IPS-20b (cell line): ENCODE measurements at regions not wholly inside any gene's neighbourhood (a gene's known extent, or its start where the extent isn't known, plus 50 kb on each side); places are given as distances from the start of the nearest gene placed in this dataset.

Experiments
- H3K27ac ChIP-seq: one replicate; pipeline ENCODE4 v1.5.1; 2013; ENCODE audit warnings: low read length
- H3K27me3 ChIP-seq: 2 replicates; pipeline ENCODE4 v1.6.1; 2013; ENCODE audit warnings: mild to moderate bottlenecking, low read length, inconsistent platforms; ENCODE audit not compliant: insufficient read depth
- H3K36me3 ChIP-seq: 2 replicates; pipeline ENCODE4 v1.6.1; 2013; ENCODE audit warnings: low read depth, mild to moderate bottlenecking, inconsistent platforms, low read length, moderate library complexity; ENCODE audit not compliant: insufficient read depth
- H3K4me1 ChIP-seq: 2 replicates; pipeline ENCODE4 v1.6.1; 2013; ENCODE audit warnings: mild to moderate bottlenecking, control low read depth, inconsistent platforms, low read length, moderate library complexity; ENCODE audit not compliant: insufficient read depth
- H3K4me3 ChIP-seq: 2 replicates; pipeline ENCODE4 v1.5.1; 2013; ENCODE audit warnings: mild to moderate bottlenecking, low read length, inconsistent platforms
- H3K9ac ChIP-seq: 2 replicates; pipeline ENCODE4 v1.6.1; 2013; ENCODE audit warnings: low read depth, mild to moderate bottlenecking, inconsistent platforms, low read length, moderate library complexity
- H3K9me3 ChIP-seq: 2 replicates; pipeline ENCODE4 v1.6.1; 2013; ENCODE audit warnings: mild to moderate bottlenecking, low read depth, low read length, inconsistent platforms; ENCODE audit not compliant: insufficient read depth

DNA sequence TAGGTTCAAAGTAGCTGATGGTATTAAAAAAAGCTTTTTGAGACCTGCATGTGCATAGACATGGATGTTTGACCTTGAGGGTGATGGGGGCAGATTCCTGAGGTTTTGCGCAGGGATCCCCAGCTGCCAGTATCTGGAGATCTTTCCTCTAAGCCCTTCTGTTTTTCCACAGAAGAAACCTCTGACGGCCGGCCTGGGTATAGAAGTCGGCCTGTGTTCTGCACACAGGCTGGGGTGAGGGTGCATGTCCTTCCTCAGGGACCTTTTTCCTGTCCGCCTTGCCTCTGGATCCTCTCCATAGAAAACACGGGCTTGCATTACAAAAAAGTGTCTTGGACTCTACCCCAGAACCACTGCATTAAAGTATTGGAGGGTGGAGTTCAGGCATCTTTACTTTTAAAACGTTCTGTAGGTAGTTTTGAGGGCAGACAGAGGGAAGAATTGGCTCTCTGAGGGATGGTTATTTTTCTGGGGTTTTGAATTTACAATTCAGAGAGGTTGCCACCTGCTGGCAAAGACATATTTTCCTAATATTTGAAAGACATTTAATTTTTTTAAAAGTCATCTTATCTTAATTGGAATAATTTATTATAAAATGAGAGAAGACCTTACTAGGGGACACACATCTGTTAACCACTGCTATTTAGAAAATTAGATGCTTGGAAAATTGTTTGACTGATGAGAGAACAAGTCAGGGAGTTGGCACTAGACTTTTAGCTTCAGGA lies 350.6 kb downstream of the DCDC2C start:
- H3K27ac ChIP-seq = no peak overlapping the region
- H3K9ac ChIP-seq = no peak overlapping the region
- H3K36me3 ChIP-seq = no peaks in the 10 kb centered on the region
- no peaks in the 10 kb centered on the region for H3K4me1 ChIP-seq
- no peaks in the 10 kb centered on the region; the same call in 1 of the 2 replicates for H3K9me3 ChIP-seq
- H3K27me3 ChIP-seq = no peaks in the 10 kb centered on the region
- H3K4me3 ChIP-seq = no peak overlapping the region

DNA sequence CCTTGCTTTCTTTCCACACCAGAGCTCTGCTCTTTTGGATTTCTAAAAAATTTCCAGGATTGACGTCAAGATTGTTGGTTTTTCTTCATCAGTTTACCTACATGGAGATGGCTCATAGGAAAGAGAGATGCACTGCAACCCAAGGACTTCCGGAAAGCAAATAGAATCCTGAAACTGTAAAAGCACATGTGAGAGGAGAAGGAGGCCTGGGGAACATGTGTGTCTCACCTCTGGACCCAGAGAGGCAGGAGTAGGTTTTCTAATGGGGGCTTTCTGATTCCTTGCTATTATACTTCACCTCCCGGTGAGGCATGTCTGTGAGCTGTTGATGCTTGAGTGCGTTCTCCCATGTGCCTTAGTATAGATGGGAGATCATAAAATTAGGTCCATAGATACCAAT lies 362.8 kb downstream of the DCDC2C start:
- peaks cover 9% of the 10 kb centered on the region; the same call in 1 of the 2 replicates for H3K4me1 ChIP-seq
- H3K27me3 ChIP-seq = no peaks in the 10 kb centered on the region
- no peak overlapping the region for H3K4me3 ChIP-seq
- H3K9me3 ChIP-seq = no peaks in the 10 kb centered on the region
- no peaks in the 10 kb centered on the region for H3K36me3 ChIP-seq
- H3K9ac ChIP-seq = no peak overlapping the region
- H3K27ac ChIP-seq = no peak overlapping the region

DNA sequence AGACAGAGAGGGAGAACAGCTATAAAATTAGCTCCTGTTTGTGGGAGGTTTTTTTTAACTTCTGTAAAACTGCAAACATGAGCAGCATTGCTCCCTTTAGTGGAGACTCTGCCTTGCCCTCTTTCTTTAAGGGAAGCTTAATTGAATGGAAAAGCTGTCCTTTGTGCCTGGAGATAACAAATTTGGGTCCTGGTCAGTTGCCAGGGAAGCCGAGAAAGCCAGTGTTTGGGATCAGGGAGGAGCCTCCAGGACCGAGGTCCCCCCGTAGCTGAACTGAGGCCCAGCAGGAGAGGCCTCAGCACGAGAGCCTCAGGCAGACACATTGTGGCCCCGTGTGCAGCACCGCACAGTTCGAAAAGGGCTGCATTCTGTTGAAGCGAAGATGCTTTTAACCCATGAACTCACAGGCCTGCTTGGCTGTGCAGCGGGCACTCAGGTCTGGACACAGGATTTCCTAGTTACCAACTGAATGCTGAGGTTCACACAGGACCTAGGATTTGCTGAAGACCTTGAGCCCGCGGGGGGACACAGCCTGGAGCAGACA lies 369.7 kb downstream of the DCDC2C start:
- H3K27ac ChIP-seq = no peak overlapping the region
- no peaks in the 10 kb centered on the region for H3K36me3 ChIP-seq
- no peaks in the 10 kb centered on the region for H3K27me3 ChIP-seq
- H3K4me3 ChIP-seq = no peak overlapping the region
- H3K9me3 ChIP-seq = no peaks in the 10 kb centered on the region
- H3K4me1 ChIP-seq = no peaks in the 10 kb centered on the region
- H3K9ac ChIP-seq = no peak overlapping the region

DNA sequence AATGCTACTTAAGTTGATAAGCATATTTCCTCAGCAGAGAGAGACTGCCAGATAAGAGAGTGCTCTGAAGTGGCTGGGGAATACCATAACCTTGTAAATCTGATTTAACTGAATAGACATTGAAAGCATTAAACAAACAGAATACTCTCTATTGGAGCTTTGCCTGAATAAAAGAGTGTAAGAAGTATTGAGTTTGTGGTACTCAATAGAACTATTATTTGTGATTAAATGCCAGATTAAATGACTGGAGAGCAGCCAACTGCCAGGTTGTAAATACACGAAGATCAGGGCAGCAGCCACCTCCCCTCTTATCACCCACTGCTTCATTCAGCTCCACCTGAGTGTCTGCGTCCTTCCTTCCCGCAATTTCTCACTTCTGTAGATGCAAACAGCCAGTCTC lies 373.6 kb downstream of the DCDC2C start:
- H3K27ac ChIP-seq = no peak overlapping the region
- no peaks in the 10 kb centered on the region for H3K27me3 ChIP-seq
- H3K4me1 ChIP-seq = no peaks in the 10 kb centered on the region
- no peak overlapping the region for H3K4me3 ChIP-seq
- no peaks in the 10 kb centered on the region for H3K36me3 ChIP-seq
- H3K9ac ChIP-seq = no peak overlapping the region
- no peaks in the 10 kb centered on the region for H3K9me3 ChIP-seq

DNA sequence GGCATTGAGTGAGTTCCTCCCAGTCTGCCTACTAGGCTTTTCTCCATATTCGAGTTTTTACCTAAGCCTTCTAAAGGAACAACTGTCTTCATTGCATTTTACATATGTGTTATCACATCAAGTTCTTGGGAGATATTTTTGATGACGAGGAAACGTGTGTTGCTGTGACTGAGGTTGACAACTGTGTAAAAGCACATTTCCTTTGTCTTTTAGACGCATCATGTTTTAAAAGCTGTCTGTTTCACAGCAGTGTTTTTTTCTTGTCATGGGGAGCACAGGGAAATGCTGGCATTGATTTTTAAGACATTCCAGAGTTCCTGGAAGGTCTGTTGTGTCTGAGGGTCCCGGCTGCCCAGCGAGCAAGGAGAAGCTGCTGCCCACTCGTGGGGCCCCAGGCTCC lies 381.8 kb downstream of the DCDC2C start:
- Histone ChIP-seq H3K27ac (no peak overlapping the region), H3K27me3 (no peaks in the 10 kb centered on the region), H3K9me3 (no peaks in the 10 kb centered on the region), H3K9ac (no peak overlapping the region), H3K36me3 (no peaks in the 10 kb centered on the region), H3K4me3 (no peak overlapping the region), H3K4me1 (no peaks in the 10 kb centered on the region)

DNA sequence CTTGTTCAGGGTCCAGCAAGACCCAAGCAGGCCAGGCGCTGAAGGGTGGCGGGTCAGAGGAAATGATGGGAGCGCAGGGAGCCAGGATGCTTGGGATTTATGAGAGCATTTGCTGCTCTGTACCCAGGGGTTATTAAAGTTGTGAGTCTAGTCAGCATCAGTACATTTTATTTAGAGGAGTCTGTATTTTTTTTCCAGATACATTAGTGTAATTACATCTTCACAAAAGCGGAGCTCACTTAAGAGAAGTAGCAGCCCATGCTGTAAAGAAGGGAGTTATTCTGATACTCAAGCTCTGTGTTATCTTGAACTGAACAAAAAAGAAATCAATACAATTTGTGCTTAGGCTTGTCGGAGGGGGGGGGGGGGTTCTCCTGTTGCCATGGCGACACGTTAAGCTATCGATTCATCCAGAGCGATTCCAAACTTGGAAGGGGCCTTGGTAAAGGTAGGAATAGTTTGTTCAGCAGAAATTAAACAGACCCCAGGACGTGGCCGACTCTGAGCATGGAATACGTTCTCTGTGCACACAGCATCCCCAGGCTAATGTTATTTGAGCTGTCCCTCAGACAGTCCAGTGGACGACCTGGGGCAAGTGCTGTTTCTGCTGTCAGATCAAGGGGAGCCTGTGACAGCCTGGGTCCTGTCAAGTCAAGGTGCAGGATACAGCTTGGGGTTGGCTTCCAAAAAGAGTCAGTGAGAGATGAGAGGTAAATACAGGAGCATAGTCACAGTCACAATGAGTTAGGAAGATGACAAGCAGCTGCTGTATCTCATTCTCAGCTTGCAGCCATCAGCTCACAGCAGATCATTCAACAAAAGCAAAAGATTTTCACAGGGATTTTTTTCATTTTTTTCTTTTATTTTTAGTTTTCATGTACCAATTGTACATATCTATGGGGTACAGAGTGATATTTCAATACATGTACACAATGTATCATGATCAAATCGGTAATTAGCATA lies 387.6 kb downstream of the DCDC2C start:
- no peak overlapping the region for H3K4me3 ChIP-seq
- no peaks in the 10 kb centered on the region for H3K27me3 ChIP-seq
- H3K4me1 ChIP-seq = no peaks in the 10 kb centered on the region
- H3K27ac ChIP-seq = no peak overlapping the region
- no peak overlapping the region for H3K9ac ChIP-seq
- H3K9me3 ChIP-seq = no peaks in the 10 kb centered on the region
- H3K36me3 ChIP-seq = no peaks in the 10 kb centered on the region

DNA sequence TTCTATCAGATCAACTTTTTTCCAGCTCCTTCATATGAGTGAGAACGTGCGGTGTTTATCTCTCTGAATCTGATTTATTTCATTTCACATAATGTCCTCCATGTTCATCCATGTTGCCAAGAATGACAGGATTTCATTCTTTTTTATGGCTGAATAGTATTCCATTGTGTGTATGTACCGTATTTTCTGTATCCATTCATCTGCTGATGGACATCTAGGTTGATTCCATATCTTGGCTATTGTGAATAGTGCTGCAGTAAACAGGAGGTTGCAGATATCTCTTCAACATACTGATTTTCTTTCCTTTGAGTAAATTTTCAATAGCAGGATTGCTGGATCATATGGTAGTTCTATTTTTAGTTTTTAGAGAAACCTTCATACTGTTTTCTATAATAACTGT lies 388.5 kb downstream of the DCDC2C start:
- Histone ChIP-seq H3K36me3 (no peaks in the 10 kb centered on the region), H3K9me3 (no peaks in the 10 kb centered on the region), H3K27ac (no peak overlapping the region), H3K4me3 (no peak overlapping the region), H3K9ac (no peak overlapping the region), H3K27me3 (no peaks in the 10 kb centered on the region), H3K4me1 (peaks cover 3% of the 10 kb centered on the region; the same call in 1 of the 2 replicates)

DNA sequence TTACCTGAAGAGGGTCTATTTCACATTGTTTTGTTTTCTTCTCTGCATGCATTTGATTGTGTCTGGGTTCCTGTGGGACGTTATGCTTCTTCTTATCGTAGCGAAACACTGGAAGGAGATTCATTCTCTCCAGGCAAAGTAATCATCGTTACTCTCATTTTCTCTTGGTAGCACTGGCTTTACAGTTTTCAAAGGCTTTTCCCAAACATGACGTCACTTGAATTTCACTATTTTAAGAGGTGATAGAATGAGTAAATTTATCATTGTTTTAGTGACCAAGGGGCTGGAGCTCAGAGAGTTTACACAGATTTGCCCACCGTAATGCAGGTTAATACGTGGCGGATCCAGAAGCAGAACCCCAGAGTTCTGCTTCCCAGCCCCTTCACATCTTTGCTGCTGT lies 391.4 kb downstream of the DCDC2C start:
- Histone ChIP-seq H3K27me3 (no peaks in the 10 kb centered on the region), H3K9ac (no peak overlapping the region), H3K4me1 (peaks cover 6% of the 10 kb centered on the region; the same call in 1 of the 2 replicates), H3K36me3 (no peaks in the 10 kb centered on the region), H3K9me3 (no peaks in the 10 kb centered on the region), H3K27ac (no peak overlapping the region), H3K4me3 (no peak overlapping the region)

DNA sequence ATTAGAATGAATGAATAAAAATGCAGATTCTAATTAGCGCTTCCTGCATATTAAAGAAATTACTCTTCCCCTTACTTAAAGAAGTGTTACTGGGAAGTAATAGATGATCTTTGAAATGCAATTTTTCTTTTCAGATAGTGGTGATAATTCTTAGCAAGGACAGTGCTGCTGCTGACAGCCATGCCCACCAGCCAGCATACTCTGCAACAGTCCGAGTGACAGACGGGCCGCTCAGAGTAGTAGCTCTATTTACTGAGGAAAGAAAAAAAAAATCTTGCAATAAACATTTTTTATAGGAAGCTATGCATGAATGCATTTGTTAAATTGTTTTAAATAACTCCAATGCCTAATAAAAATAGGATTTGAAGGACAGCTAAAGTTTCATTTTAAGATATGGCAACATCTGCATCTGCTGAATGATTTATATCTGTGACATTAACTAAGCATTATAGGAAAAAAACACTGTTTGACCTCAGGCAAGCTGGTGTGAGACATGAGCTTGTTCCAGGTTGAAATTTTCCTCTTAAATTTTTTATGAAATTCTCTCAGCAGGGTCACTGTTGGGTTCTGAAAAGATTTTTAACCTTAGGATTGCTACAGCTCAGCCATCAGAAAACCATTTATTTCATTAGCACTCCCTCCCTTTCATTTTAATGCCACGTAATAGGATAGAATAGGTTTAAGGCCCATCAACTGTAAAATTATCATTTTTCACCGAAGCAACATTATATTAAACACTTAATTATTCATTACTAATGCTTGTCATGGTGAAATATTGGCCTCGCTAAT lies 393.8 kb downstream of the DCDC2C start:
- no peak overlapping the region for H3K9ac ChIP-seq
- no peaks in the 10 kb centered on the region for H3K9me3 ChIP-seq
- no peak overlapping the region for H3K4me3 ChIP-seq
- H3K36me3 ChIP-seq = no peaks in the 10 kb centered on the region
- H3K4me1 ChIP-seq = peaks cover 6% of the 10 kb centered on the region; the same call in 1 of the 2 replicates
- no peaks in the 10 kb centered on the region for H3K27me3 ChIP-seq
- H3K27ac ChIP-seq = no peak overlapping the region

DNA sequence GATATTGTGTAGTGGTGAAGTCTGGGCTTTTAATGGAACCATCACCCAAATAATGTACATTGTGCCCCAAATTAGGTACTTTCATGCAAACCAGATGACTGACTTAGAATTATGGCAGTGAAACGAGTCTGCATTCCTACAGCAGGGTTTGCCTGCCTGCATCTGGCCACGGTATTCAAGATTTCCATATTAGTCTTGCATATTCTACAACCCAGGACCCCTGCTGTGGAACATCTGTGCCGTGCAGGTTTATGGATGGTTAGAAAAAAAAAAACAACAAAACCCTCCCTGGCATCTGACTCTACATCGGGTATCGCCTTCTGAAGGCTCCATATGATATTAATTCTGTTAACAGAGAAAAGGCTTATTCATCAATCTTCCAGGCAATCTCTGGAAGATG lies 394.8 kb downstream of the DCDC2C start:
- no peak overlapping the region for H3K9ac ChIP-seq
- peaks cover 6% of the 10 kb centered on the region; the same call in 1 of the 2 replicates for H3K4me1 ChIP-seq
- no peaks in the 10 kb centered on the region for H3K9me3 ChIP-seq
- H3K36me3 ChIP-seq = no peaks in the 10 kb centered on the region
- no peaks in the 10 kb centered on the region for H3K27me3 ChIP-seq
- H3K27ac ChIP-seq = no peak overlapping the region
- H3K4me3 ChIP-seq = no peak overlapping the region

DNA sequence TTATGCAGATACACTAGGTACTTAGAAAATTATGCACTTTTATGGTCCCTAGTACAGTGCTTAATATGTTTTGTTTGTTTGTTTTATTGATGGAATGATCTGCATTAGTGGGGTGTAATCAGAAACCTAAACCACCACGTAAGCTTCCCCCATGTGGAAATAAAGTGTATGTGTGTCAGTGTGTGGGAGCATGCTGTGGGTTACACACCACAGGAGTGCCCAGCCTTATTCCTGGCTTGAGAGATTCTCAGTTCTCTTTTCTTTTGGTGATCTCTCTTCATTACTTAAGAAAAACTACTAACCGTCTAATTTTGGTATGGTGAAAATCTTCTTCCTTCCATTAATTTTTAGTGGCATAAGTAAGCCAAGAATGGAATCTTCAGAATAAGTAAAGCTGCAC lies 398.6 kb downstream of the DCDC2C start:
- Histone ChIP-seq H3K9me3 (no peaks in the 10 kb centered on the region), H3K27ac (no peak overlapping the region), H3K27me3 (no peaks in the 10 kb centered on the region), H3K9ac (no peak overlapping the region), H3K36me3 (no peaks in the 10 kb centered on the region), H3K4me1 (peaks cover 2% of the 10 kb centered on the region; the same call in 1 of the 2 replicates), H3K4me3 (no peak overlapping the region)
